ENCODE measurements at regions not wholly inside any gene's neighbourhood (a gene's known extent, or its start where the extent isn't known, plus 50 kb on each side); places are given as distances from the start of the nearest gene placed in this dataset.
"Not testable (repeated sequence)": the region's sequence is repeated elsewhere in the genome, so short reads cannot be mapped to it uniquely, and the experiment has no call there.

- Histone ChIP-seq H3K36me3 (ENCODE audit: control insufficient read depth in 2 of 3, insufficient read depth in 3 of 3, low read length in 3 of 3) (no peaks in the 10 kb centered on the region), H3K27ac (ENCODE audit: low read depth, low read length) (no peak overlapping the region), H3K27me3 (ENCODE audit: control insufficient read depth in 2 of 2, insufficient read depth in 2 of 2, low read length in 2 of 2) (no peaks in the 10 kb centered on the region), H3K4me1 (ENCODE audit: control insufficient read depth in 2 of 2, insufficient read depth in 2 of 2, low read length in 2 of 2) (no peaks in the 10 kb centered on the region), H3K4me3 (ENCODE audit: low read length) (no peak overlapping the region), H3K9me3 (ENCODE audit: control insufficient read depth in 2 of 3, low read length in 3 of 3) (no peaks in the 10 kb centered on the region)
- Mint-ChIP-seq H3K4me3 (no peak overlapping the region), H3K36me3 (no peaks in the 10 kb centered on the region), H3K9me3 (peaks cover 0 to 4% (median 0%) of the 10 kb centered on the region in 11 donors), H3K4me1 (no peaks in the 10 kb centered on the region), H3K27me3 (no peaks in the 10 kb centered on the region), H3K27ac (no peak overlapping the region)
- DNase-seq = no peak
- intact Hi-C loops (cut with micrococcal nuclease) = no loop called here
- ATAC-seq = no peak
- ChIA-PET CTCF (no interaction called here), POLR2A (no interaction called here)
Observed at GRCh38 chr16:65375651-65376050, 253.8 kb upstream of the CDH11 start.

DNA sequence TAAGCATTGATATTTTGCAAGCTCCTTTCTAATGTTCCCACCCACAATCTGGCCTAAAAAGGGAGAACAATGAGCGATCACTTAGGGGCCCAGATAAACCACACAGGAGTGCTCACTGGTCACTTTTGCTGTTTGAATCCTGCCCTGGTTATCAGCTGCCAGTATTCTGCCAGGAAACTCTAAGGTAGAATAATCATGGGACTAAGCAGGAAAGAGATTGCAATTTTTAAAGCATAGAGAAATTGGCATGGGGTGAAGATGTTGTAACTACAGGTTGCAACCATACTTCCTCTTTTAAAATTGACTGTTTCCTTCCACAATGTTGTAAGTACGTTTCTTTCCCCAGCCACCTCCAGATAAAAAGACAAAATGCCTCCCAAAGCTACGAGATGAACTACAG, 251.2 kb upstream of the CDH11 start:
- H3K4me3 ChIP-seq (ENCODE audit: low read length) = no peak overlapping the region
- ChIA-PET POLR2A (no interaction called here), CTCF (no interaction called here)
- no peak for ATAC-seq
- H3K4me1 ChIP-seq (ENCODE audit: control insufficient read depth in 2 of 2, insufficient read depth in 2 of 2, low read length in 2 of 2) = no peaks in the 10 kb centered on the region
- no peaks in the 10 kb centered on the region for H3K9me3 ChIP-seq (ENCODE audit: control insufficient read depth in 2 of 3, low read length in 3 of 3)
- H3K27ac ChIP-seq (ENCODE audit: low read depth, low read length) = no peak overlapping the region
- H3K27me3 Mint-ChIP-seq = no peaks in the 10 kb centered on the region
- intact Hi-C loops (cut with micrococcal nuclease) = no loop called here
- H3K27ac Mint-ChIP-seq = no peak overlapping the region
- H3K36me3 Mint-ChIP-seq = no peaks in the 10 kb centered on the region
- peaks cover 0 to 9% (median 4%) of the 10 kb centered on the region in 11 donors for H3K9me3 Mint-ChIP-seq
- H3K36me3 ChIP-seq (ENCODE audit: control insufficient read depth in 2 of 3, insufficient read depth in 3 of 3, low read length in 3 of 3) = no peaks in the 10 kb centered on the region
- DNase-seq = no peak
- H3K4me1 Mint-ChIP-seq = no peaks in the 10 kb centered on the region
- no peak overlapping the region for H3K4me3 Mint-ChIP-seq
- no peaks in the 10 kb centered on the region for H3K27me3 ChIP-seq (ENCODE audit: control insufficient read depth in 2 of 2, insufficient read depth in 2 of 2, low read length in 2 of 2)

GRCh38 chr16:65372171-65372570, 250.3 kb upstream of the CDH11 start:
- no peaks in the 10 kb centered on the region for H3K4me1 ChIP-seq (ENCODE audit: control insufficient read depth in 2 of 2, insufficient read depth in 2 of 2, low read length in 2 of 2)
- DNase-seq = no peak
- H3K4me1 Mint-ChIP-seq = no peaks in the 10 kb centered on the region
- H3K4me3 ChIP-seq (ENCODE audit: low read length) = no peak overlapping the region
- H3K4me3 Mint-ChIP-seq = no peak overlapping the region
- H3K36me3 Mint-ChIP-seq = no peaks in the 10 kb centered on the region
- peaks cover 0 to 12% (median 4%) of the 10 kb centered on the region in 11 donors for H3K9me3 Mint-ChIP-seq
- no peaks in the 10 kb centered on the region for H3K9me3 ChIP-seq (ENCODE audit: control insufficient read depth in 2 of 3, low read length in 3 of 3)
- no peaks in the 10 kb centered on the region for H3K27me3 Mint-ChIP-seq
- intact Hi-C loops (cut with micrococcal nuclease) = no loop called here
- POLR2A ChIA-PET = no interaction called here
- no peak for ATAC-seq
- no peaks in the 10 kb centered on the region for H3K27me3 ChIP-seq (ENCODE audit: control insufficient read depth in 2 of 2, insufficient read depth in 2 of 2, low read length in 2 of 2)
- CTCF ChIA-PET = no interaction called here
- H3K27ac Mint-ChIP-seq = no peak overlapping the region
- H3K36me3 ChIP-seq (ENCODE audit: control insufficient read depth in 2 of 3, insufficient read depth in 3 of 3, low read length in 3 of 3) = no peaks in the 10 kb centered on the region
- H3K27ac ChIP-seq (ENCODE audit: low read depth, low read length) = no peak overlapping the region

GRCh38 chr16:65365732-65366715, 244.2 kb upstream of the CDH11 start:
- Mint-ChIP-seq H3K9me3 (peaks cover 0 to 23% (median 4%) of the 10 kb centered on the region in 11 donors), H3K36me3 (no peaks in the 10 kb centered on the region), H3K4me3 (no peak overlapping the region), H3K4me1 (no peaks in the 10 kb centered on the region), H3K27ac (no peak overlapping the region), H3K27me3 (no peaks in the 10 kb centered on the region)
- DNase-seq (no peak), ATAC-seq (no peak)
- no peaks in the 10 kb centered on the region for H3K27me3 ChIP-seq (ENCODE audit: control insufficient read depth in 2 of 2, insufficient read depth in 2 of 2, low read length in 2 of 2)
- no peak overlapping the region for H3K27ac ChIP-seq (ENCODE audit: low read depth, low read length)
- H3K9me3 ChIP-seq (ENCODE audit: control insufficient read depth in 2 of 3, low read length in 3 of 3) = no peaks in the 10 kb centered on the region
- CTCF ChIA-PET = no interaction called here
- POLR2A ChIA-PET = no interaction called here
- intact Hi-C loops (cut with micrococcal nuclease) = no loop called here
- no peaks in the 10 kb centered on the region for H3K36me3 ChIP-seq (ENCODE audit: control insufficient read depth in 2 of 3, insufficient read depth in 3 of 3, low read length in 3 of 3)
- no peak overlapping the region for H3K4me3 ChIP-seq (ENCODE audit: low read length)
- no peaks in the 10 kb centered on the region for H3K4me1 ChIP-seq (ENCODE audit: control insufficient read depth in 2 of 2, insufficient read depth in 2 of 2, low read length in 2 of 2)

GRCh38 chr16:65356721-65357120, 234.9 kb upstream of the CDH11 start:
- H3K27me3 ChIP-seq (ENCODE audit: control insufficient read depth in 2 of 2, insufficient read depth in 2 of 2, low read length in 2 of 2); H3K4me1 Mint-ChIP-seq; H3K4me3 ChIP-seq (ENCODE audit: low read length); intact Hi-C loops (cut with micrococcal nuclease); H3K27me3 Mint-ChIP-seq; H3K9me3 ChIP-seq (ENCODE audit: control insufficient read depth in 2 of 3, low read length in 3 of 3); H3K27ac Mint-ChIP-seq; H3K4me3 Mint-ChIP-seq; DNase-seq; H3K4me1 ChIP-seq (ENCODE audit: control insufficient read depth in 2 of 2, insufficient read depth in 2 of 2, low read length in 2 of 2); CTCF ChIA-PET; POLR2A ChIA-PET; H3K36me3 Mint-ChIP-seq; H3K27ac ChIP-seq (ENCODE audit: low read depth, low read length); ATAC-seq; H3K36me3 ChIP-seq (ENCODE audit: control insufficient read depth in 2 of 3, insufficient read depth in 3 of 3, low read length in 3 of 3): not testable (repeated sequence)
- H3K9me3 Mint-ChIP-seq = peaks cover 0 to 31% (median 6%) of the 10 kb centered on the region in 11 donors

DNA sequence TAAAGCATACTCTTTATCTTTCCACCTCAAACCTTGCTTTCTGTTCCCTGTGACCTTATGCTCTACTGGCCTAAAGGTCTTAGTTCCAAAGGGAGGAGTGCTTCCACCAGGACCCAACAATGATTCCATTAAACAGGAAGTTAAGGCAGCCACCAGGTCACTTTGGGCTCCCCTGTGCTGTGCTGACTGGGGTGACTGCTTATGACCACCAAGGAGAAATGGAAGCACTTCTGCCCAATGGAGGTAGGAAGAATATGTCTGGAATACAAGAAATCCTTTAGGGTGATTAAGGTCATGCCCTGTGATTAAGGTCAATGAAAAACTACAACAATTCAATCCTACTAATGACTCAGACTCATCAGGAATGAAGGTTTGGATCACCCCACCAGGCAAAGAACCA, 233.8 kb upstream of the CDH11 start:
- Histone ChIP-seq H3K4me1 (ENCODE audit: control insufficient read depth in 2 of 2, insufficient read depth in 2 of 2, low read length in 2 of 2) (no peaks in the 10 kb centered on the region), H3K9me3 (ENCODE audit: control insufficient read depth in 2 of 3, low read length in 3 of 3) (no peaks in the 10 kb centered on the region), H3K36me3 (ENCODE audit: control insufficient read depth in 2 of 3, insufficient read depth in 3 of 3, low read length in 3 of 3) (no peaks in the 10 kb centered on the region), H3K4me3 (ENCODE audit: low read length) (no peak overlapping the region), H3K27ac (ENCODE audit: low read depth, low read length) (no peak overlapping the region), H3K27me3 (ENCODE audit: control insufficient read depth in 2 of 2, insufficient read depth in 2 of 2, low read length in 2 of 2) (no peaks in the 10 kb centered on the region)
- H3K9me3 Mint-ChIP-seq = peaks cover 0 to 31% (median 6%) of the 10 kb centered on the region in 11 donors
- H3K27ac Mint-ChIP-seq = no peak overlapping the region
- H3K4me3 Mint-ChIP-seq = no peak overlapping the region
- H3K4me1 Mint-ChIP-seq = no peaks in the 10 kb centered on the region
- H3K27me3 Mint-ChIP-seq = no peaks in the 10 kb centered on the region
- ATAC-seq (no peak), DNase-seq (no peak)
- CTCF ChIA-PET = interaction anchor here (0.7 kb wide), 1 partner anchor 15 kb away, joined by 3 read pairs; no protein-coding TSS in a partner anchor
- POLR2A ChIA-PET = no interaction called here
- intact Hi-C loops (cut with micrococcal nuclease) = no loop called here
- H3K36me3 Mint-ChIP-seq = no peaks in the 10 kb centered on the region

DNA sequence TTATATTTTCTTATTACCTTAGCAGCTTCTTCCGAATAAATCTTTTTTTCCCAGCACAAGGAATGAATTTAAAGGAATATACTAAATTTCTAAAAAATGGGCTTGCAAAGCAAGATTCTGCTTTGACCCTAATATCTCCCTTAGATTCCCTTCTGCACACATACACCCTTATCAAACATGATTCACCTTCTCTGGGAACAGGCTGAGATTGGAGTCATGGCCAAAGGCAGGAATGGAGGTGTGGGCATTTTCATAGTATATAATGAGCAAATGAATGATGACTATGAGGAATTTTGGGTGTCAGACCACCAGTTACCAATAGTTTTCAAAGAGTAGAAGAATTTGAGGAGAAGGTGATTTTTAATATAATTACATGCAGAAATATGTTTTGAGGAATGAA, 231.3 kb upstream of the CDH11 start:
- H3K9me3 Mint-ChIP-seq = peaks cover 0 to 31% (median 6%) of the 10 kb centered on the region in 11 donors
- ChIA-PET POLR2A (no interaction called here), CTCF (no interaction called here)
- DNase-seq (no peak), ATAC-seq (no peak)
- no peak overlapping the region for H3K27ac ChIP-seq (ENCODE audit: low read depth, low read length)
- no peak overlapping the region for H3K4me3 Mint-ChIP-seq
- H3K27ac Mint-ChIP-seq = no peak overlapping the region
- H3K36me3 Mint-ChIP-seq = no peaks in the 10 kb centered on the region
- H3K27me3 ChIP-seq (ENCODE audit: control insufficient read depth in 2 of 2, insufficient read depth in 2 of 2, low read length in 2 of 2) = no peaks in the 10 kb centered on the region
- H3K27me3 Mint-ChIP-seq = no peaks in the 10 kb centered on the region
- H3K9me3 ChIP-seq (ENCODE audit: control insufficient read depth in 2 of 3, low read length in 3 of 3) = no peaks in the 10 kb centered on the region
- H3K4me1 Mint-ChIP-seq = no peaks in the 10 kb centered on the region
- H3K4me1 ChIP-seq (ENCODE audit: control insufficient read depth in 2 of 2, insufficient read depth in 2 of 2, low read length in 2 of 2) = no peaks in the 10 kb centered on the region
- no peaks in the 10 kb centered on the region for H3K36me3 ChIP-seq (ENCODE audit: control insufficient read depth in 2 of 3, insufficient read depth in 3 of 3, low read length in 3 of 3)
- H3K4me3 ChIP-seq (ENCODE audit: low read length) = no peak overlapping the region
- intact Hi-C loops (cut with micrococcal nuclease) = no loop called here

Data from naive thymus-derived CD4-positive, alpha-beta T cell (primary cell).